Heart left ventricle (tissue), 16 donors: ENCODE measurements at regions not wholly inside any gene's neighbourhood (a gene's known extent, or its start where the extent isn't known, plus 50 kb on each side); places are given as distances from the start of the nearest gene placed in this dataset.

Source experiments
- ATAC-seq, 4 donors: fragments of 200-7000 bp; cut with Tn5 transposase; one replicate each; pipeline ENCODE4 v1.9.1; 2020 to 2022; ENCODE audit warnings: moderate library complexity in 4 of 4, mild to moderate bottlenecking in 3 of 4, moderate number of reproducible peaks in 1 of 4
- DNase-seq, 5 donors: peaks; one replicate each; pipeline ENCODE4 v3.0.0-alpha.2; 2020
- H3K27ac ChIP-seq, 12 donors: fragments of 200-600 bp; sonication (generic) in 4 of 12; one replicate each; pipeline versions ENCODE4 v1.5.0 to v1.8.0; 2016 to 2022; ENCODE audit warnings: mild to moderate bottlenecking in 2 of 12
- H3K27me3 ChIP-seq, 9 donors: fragments of 200-600 bp; sonication (generic) in 2 of 9; one replicate each; pipeline versions ENCODE4 v1.5.1 to v1.8.0; 2016 to 2022; ENCODE audit warnings: mild to moderate bottlenecking in 3 of 9
- H3K36me3 ChIP-seq, 9 donors: fragments of 200-600 bp; sonication (generic) in 2 of 9; one replicate each; pipeline versions ENCODE4 v1.5.0 to v1.8.0; 2018 to 2022; ENCODE audit warnings: mild to moderate bottlenecking in 2 of 9
- H3K4me1 ChIP-seq, 12 donors: fragments of 200-600 bp; sonication (generic) in 4 of 12; one replicate each; pipeline versions ENCODE4 v1.5.0 to v1.8.0; 2016 to 2022; ENCODE audit warnings: mild to moderate bottlenecking in 3 of 12
- H3K4me3 ChIP-seq, 12 donors: fragments of 200-600 bp; sonication (generic) in 4 of 12; one replicate each; pipeline versions ENCODE4 v1.5.0 to v1.8.0; 2017 to 2022; ENCODE audit warnings: mild to moderate bottlenecking in 9 of 12, moderate library complexity in 4 of 12
- H3K9me3 ChIP-seq, 12 donors: fragments of 200-600 bp; sonication (generic) in 4 of 12; one replicate each; pipeline versions ENCODE4 v1.5.0 to v1.8.0; 2016 to 2022; ENCODE audit warnings: mild to moderate bottlenecking in 1 of 12
- POLR2A ChIP-seq, 2 donors: fragments of 450-650 bp; IDR thresholded peaks; one replicate each; pipeline ENCODE4 v1.6.1; 2017; ENCODE audit warnings: antibody characterized with exemption in 2 of 2, mild to moderate bottlenecking in 2 of 2, moderate library complexity in 2 of 2
- WGBS, 4 donors: extraction: QIAGEN DNeasy Blood & Tissue Kit in 2 of 4; methylation state at CpG; one replicate each; pipeline versions ENCODE4 v1.1.5 to v1.1.7; 2013 to 2018; 5-methylcytosine and 5-hydroxymethylcytosine counted together
- intact Hi-C, 10 donors: fragments of 100-400 bp; cut with DNase I; formaldehyde crosslinking; loops; one replicate each; pipeline versions ENCODE4 v1.11.1 to v1.14.2; 2022
- TF ChIP-seq, protein P1 (sequence below), 12 donors: fragments of 200-600 bp; sonication (generic) in 4 of 12; IDR thresholded peaks; one replicate each; pipeline versions ENCODE4 v1.5.0 to v1.8.0; 2018 to 2022; ENCODE audit warnings: antibody characterized with exemption in 12 of 12, mild to moderate bottlenecking in 5 of 12
- donor health status: ischemic (EF 13 %, LVEDD 7.1; RV severe dilation, severe dysfunction).
- donor health status: healthy with polysubstance abuse.
- donor health status: DM: no; HTN: yes; CAD: no.
- donor health status: DM: no; HTN: no; CAD: no.
- donor health status: ischemic (EF 25% LVEDD 6.9; RV normal size, moderate dysfunction).
- donor health status: ischemic (EF 25% LVEDD 5.7; RV mildly dilated, moderate dysfunction).
- donor health status: healthy.
- donor health status: DM: yes; HTN: yes; CAD: no.
- donor health status: ischemic (EF 35%, LVEDD 5.7; RV mildly dilated, moderate dysfunction).
- donor health status: nonischemic (EF 11% LVEDD 7.7; RV severe dilation, severe dysfunction).
- donor health status: DM: yes; HTN: yes; CAD: no.
- donor health status: PGD.
- donor health status: ischemic (EF 29% LVEDD 5.4; RV normal size, mild dysfunction).
- donor health status: nonischemic (EF 23%, LVEDD 6.1; RV moderate dilation, normal function).

DNA sequence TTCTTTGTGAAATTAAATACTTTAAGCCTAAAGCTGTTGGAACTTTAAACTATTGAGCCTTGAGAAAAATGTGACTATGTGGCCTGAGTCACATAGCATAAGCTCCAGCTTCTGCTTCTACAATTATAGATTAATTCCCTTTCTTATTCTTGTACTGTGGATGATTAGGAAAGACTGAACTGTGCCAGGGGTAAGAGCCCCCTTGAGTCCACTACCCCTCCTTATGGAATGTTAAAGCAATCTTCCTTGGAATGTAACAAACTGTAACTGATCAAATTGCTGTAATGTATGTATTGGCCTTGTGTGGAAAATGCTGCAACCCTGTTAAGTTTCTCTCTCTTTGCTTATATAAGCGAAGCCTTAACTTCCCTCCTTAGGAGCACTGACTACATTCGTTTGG, 273.2 kb downstream of the FAM170A start:
- 76 to 90% (median 84%) methylated on average over 2 of the region's 2 CpGs for WGBS, 4 donors
- no peaks in the 10 kb centered on the region for H3K36me3 ChIP-seq
- ATAC-seq (no peak), DNase-seq (no peak)
- no peaks in the 10 kb centered on the region for H3K4me1 ChIP-seq
- peaks cover 0 to 7% (median 0%) of the 10 kb centered on the region in 12 donors for H3K9me3 ChIP-seq
- no peak overlapping the region for H3K4me3 ChIP-seq
- intact Hi-C loops = no loop called here
- H3K27ac ChIP-seq = no peak overlapping the region
- H3K27me3 ChIP-seq = no peaks in the 10 kb centered on the region
- TF ChIP-seq, protein P1, sequence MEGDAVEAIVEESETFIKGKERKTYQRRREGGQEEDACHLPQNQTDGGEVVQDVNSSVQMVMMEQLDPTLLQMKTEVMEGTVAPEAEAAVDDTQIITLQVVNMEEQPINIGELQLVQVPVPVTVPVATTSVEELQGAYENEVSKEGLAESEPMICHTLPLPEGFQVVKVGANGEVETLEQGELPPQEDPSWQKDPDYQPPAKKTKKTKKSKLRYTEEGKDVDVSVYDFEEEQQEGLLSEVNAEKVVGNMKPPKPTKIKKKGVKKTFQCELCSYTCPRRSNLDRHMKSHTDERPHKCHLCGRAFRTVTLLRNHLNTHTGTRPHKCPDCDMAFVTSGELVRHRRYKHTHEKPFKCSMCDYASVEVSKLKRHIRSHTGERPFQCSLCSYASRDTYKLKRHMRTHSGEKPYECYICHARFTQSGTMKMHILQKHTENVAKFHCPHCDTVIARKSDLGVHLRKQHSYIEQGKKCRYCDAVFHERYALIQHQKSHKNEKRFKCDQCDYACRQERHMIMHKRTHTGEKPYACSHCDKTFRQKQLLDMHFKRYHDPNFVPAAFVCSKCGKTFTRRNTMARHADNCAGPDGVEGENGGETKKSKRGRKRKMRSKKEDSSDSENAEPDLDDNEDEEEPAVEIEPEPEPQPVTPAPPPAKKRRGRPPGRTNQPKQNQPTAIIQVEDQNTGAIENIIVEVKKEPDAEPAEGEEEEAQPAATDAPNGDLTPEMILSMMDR (IDR thresholded peaks at IDR 0.05) = no peak
- TF ChIP-seq POLR2A (IDR thresholded peaks at IDR 0.05) = no peak

DNA sequence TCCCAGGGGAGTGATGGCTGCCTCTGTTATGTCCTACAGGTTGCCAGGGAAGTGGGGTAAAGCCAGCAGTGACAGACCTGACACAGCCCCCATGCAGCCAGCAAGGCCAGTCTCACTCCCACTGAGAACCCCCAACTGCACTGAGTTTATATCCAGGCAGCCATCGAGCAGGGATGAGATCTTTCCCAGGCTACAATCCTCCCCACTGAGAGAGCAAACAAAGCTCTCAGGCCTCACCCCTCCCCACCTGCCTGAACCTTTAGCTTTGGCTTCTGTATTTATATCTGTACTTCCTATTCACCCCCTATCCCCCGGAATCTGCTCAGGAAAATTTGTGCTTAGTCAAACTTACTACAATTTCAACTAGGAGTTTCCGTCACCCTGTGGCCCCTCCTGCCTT, 284.1 kb downstream of the FAM170A start:
- H3K36me3 ChIP-seq = no peaks in the 10 kb centered on the region
- ATAC-seq (no peak), DNase-seq (no peak)
- H3K4me3 ChIP-seq = no peak overlapping the region
- intact Hi-C loops = no loop called here
- H3K27me3 ChIP-seq = no peaks in the 10 kb centered on the region
- TF ChIP-seq, protein P1 (IDR thresholded peaks at IDR 0.05) = no peak
- no peak for TF ChIP-seq POLR2A (IDR thresholded peaks at IDR 0.05)
- no peaks in the 10 kb centered on the region for H3K4me1 ChIP-seq
- 57 to 63% (median 60%) methylated on average over 3 of the region's 3 CpGs for WGBS, 4 donors
- H3K27ac ChIP-seq = no peak overlapping the region
- peaks cover 0 to 26% (median 3%) of the 10 kb centered on the region in 12 donors for H3K9me3 ChIP-seq

DNA sequence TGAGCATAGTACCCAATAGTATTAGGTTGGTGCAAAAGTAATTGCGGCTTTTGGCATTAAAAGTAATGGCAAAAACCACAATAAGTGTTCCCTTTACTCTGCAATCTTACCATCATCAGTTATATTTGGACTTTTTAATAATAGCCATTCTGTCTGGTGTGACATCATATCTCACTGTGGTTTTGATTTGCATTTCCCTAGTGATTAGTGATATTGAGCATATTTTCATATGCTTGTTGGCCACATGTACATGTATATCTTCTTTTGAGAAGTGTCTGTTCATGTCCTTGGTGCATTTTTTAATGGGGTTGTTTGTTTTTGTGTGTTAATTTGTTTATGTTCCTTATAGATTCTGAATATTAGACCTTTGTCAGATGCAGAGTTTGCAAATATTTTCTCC, 289.9 kb downstream of the FAM170A start:
- Histone ChIP-seq H3K36me3 (no peaks in the 10 kb centered on the region), H3K4me1 (no peaks in the 10 kb centered on the region), H3K9me3 (no peaks in the 10 kb centered on the region), H3K27me3 (no peaks in the 10 kb centered on the region), H3K27ac (no peak overlapping the region), H3K4me3 (no peak overlapping the region)
- 82 to 91% (median 83%) methylated on average over 1 of the region's 1 CpG for WGBS, 4 donors
- TF ChIP-seq, protein P1 (IDR thresholded peaks at IDR 0.05) = no peak
- TF ChIP-seq POLR2A (IDR thresholded peaks at IDR 0.05) = no peak
- intact Hi-C loops = no loop called here
- ATAC-seq (no peak), DNase-seq (no peak)

DNA sequence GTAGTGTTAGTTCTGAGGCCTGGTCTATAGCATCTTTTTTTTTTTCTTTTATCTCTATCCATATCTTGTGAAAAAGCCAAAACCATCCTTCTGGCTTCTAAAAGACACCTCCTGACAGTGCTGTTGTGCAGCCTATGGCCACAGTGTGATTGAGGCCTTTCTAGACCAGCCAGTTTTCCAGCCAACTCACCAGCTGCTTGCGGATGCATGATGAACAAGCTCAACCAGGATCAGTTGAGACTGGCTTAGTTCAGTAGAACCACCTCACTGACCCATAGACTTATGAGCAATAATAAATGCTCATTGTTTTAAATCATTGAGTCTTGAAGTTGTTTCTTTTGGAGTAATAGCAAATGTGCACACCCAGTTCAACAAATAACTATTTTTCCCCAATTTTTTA, 296.9 kb downstream of the FAM170A start:
- H3K9me3 ChIP-seq = no peaks in the 10 kb centered on the region
- TF ChIP-seq, protein P1 (IDR thresholded peaks at IDR 0.05) = no peak
- TF ChIP-seq POLR2A (IDR thresholded peaks at IDR 0.05) = no peak
- no peak overlapping the region for H3K4me3 ChIP-seq
- no peaks in the 10 kb centered on the region for H3K36me3 ChIP-seq
- no peaks in the 10 kb centered on the region for H3K27me3 ChIP-seq
- no peak for ATAC-seq
- no peak overlapping the region for H3K27ac ChIP-seq
- 92 to 100% (median 95%) methylated on average over 1 of the region's 1 CpG for WGBS, 4 donors
- intact Hi-C loops = no loop called here
- no peaks in the 10 kb centered on the region for H3K4me1 ChIP-seq
- no peak for DNase-seq
